Astrocyte of the spinal cord (primary cell): ENCODE measurements at regions not wholly inside any gene's neighbourhood (a gene's known extent, or its start where the extent isn't known, plus 50 kb on each side); places are given as distances from the start of the nearest gene placed in this dataset.

Experiments used
- DNase-seq: peaks from one replicate; pipeline ENCODE4 v3.0.0; 2011; ENCODE audit warnings: low read depth, low spot score
- H3K4me3 ChIP-seq: 2 replicates; pipeline ENCODE4 v1.5.1; 2011; ENCODE audit warnings: low read depth, mild to moderate bottlenecking, low read length, moderate library complexity
- CTCF ChIP-seq: IDR thresholded peaks from 2 replicates; pipeline ENCODE4 v1.5.1; 2012; ENCODE audit warnings: low read depth, mild to moderate bottlenecking, low read length, inconsistent platforms
- in situ Hi-C: cut with HindIII; loops from 2 replicates; pipeline ENCODE4 v1.10.0; 2017; ENCODE audit warnings: low sequenced_read_pairs

GRCh38 chr1:232372431-232372830, 257.5 kb downstream of the SIPA1L2 start:
- TF ChIP-seq CTCF: no peak
- no peak overlapping the region for H3K4me3 ChIP-seq
- DNase-seq: no peak
- in situ Hi-C loops: no loop called here

DNA sequence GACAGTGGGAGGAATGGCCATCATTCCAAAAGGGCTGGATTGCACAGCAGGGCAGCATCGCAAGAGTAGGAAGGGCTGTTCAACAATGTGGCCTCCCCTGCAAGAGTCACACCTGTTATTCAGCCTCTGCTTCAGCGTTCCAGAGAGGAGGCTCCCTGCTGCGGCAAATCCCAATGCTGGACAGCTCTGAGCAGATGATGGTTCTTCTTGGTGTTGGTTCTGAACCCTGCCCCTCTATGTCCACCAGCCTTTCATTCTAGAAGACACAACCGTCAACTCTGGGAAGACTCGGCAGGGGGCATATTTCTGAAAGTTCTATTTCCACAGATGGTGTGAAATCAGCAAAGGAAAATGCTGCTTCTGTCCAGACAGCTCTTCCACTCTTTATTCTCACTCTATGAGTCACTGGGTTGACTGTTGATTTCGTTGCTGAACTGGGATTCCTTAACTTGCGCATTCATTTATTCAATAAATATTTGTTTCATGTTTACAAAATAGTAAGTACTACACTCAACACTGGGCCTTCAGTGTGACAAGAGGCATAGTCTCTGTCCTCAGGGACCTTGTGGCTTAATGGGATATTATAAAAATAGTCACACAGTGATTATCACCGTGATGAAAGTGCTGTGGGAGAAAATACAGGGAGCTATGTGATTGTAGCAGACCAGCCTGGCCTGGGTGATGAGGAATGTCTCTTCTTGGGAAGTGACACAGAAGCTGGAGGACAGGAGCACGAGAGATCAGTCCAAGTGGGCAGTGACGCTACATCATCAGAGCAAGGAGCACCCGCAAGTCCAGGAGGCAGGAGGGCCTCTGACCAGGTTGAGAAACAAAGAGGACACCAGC, 260.3 kb downstream of the SIPA1L2 start:
- H3K4me3 ChIP-seq: no peak overlapping the region
- no peak for DNase-seq
- in situ Hi-C loops: no loop called here
- TF ChIP-seq CTCF: no peak

- no peak overlapping the region for H3K4me3 ChIP-seq
- DNase-seq: no peak
- in situ Hi-C loops: no loop called here
- TF ChIP-seq CTCF: no peak
These were observed 261.1 kb downstream of the SIPA1L2 start for GRCh38 chr1:232368821-232369321.

DNA sequence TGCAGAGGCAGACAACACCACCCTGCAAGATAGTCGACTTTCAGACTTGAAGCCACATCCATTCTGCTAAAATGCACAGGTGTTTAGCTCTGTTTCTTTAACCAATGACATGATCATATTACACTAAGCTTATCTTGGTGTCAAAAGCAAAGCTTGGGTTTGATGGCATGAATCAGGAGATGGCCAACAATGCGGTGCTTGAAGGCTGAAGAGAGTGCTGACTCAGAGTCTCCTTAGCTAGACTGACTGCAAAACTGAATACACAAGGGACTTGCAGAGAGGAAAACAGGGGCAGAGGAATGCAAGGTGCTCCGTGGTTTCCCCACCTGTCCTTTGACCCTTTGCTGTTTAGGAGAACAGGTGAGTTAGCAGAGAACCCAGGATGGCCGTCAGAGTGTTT, 262.6 kb downstream of the SIPA1L2 start:
- DNase-seq: no peak
- in situ Hi-C loops: no loop called here
- TF ChIP-seq CTCF: no peak
- no peak overlapping the region for H3K4me3 ChIP-seq

DNA sequence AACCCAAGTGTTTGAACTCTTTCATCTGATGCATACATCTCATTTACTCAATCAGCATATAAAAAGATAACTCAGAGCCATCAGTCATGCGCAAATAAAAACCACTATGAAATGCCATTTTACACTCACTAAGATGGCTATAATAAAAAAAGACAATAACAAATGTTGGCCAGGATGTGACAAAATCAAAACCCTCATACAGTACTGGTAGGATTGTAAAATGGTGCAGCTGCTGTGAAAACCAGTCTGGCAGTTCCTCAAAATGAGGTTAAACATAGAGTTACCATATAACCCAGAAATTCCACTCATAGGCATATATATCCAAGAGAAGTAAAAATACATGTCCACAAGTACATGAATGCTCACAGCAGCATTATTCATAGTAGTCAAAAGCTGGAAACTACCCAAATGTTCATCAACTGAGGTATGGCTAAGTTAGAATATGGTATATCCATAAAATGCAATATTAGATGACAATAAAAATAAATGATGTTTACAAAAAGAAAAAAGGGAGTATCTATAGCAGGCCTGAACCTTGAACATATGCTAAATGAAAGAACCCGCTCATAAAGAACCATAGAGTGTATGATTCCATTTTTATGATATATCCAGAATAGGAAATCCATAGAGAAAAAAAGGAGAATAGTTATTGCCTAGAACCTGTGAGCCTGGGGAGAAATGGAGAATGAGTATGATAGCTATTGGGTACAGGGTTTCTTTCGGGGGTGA, 265.1 kb downstream of the SIPA1L2 start:
- no peak for TF ChIP-seq CTCF
- H3K4me3 ChIP-seq: no peak overlapping the region
- in situ Hi-C loops: no loop called here
- no peak for DNase-seq

- no peak for DNase-seq
- in situ Hi-C loops: no loop called here
- TF ChIP-seq CTCF: no peak
- no peak overlapping the region for H3K4me3 ChIP-seq
These were observed 266.9 kb downstream of the SIPA1L2 start for GRCh38 chr1:232363008-232363407.
